Adrenal gland (tissue), 5 donors: ENCODE measurements at regions not wholly inside any gene's neighbourhood (a gene's known extent, or its start where the extent isn't known, plus 50 kb on each side); places are given as distances from the start of the nearest gene placed in this dataset.

ENCODE experiments used
- CTCF ChIP-seq, 6 experiments: fragments of 450-650 bp in 4 of 6; fragments of 200-600 bp in 2 of 6; sonication (generic) in 1 of 6; IDR thresholded peaks; 1 replicate in 5 of 6; 2 replicates in 1 of 6; pipeline versions ENCODE4 v1.5.1 to v1.8.0; 2016 to 2021; ENCODE audit warnings: antibody characterized with exemption in 6 of 6, mild to moderate bottlenecking in 2 of 6, moderate library complexity in 1 of 6
- POLR2A ChIP-seq, 2 donors: fragments of 450-650 bp; IDR thresholded peaks; one replicate each; pipeline ENCODE4 v1.6.1; 2017; ENCODE audit warnings: antibody characterized with exemption in 2 of 2, mild to moderate bottlenecking in 2 of 2, moderate library complexity in 1 of 2
- donor health status: DM: no; HTN: no; CAD: no.

GRCh38 chr10:4063717-4064116 is 278.7 kb upstream of the KLF6 start:
- no peak for TF ChIP-seq POLR2A (IDR thresholded peaks at IDR 0.05)
- no peak for TF ChIP-seq CTCF (IDR thresholded peaks at IDR 0.05)
